ENCODE measurements at regions not wholly inside any gene's neighbourhood (a gene's known extent, or its start where the extent isn't known, plus 50 kb on each side); places are given as distances from the start of the nearest gene placed in this dataset.
A peak's percentile ranks its signal among the peaks of the same experiment; 100 is the strongest.
"Not testable (repeated sequence)": the region's sequence is repeated elsewhere in the genome, so short reads cannot be mapped to it uniquely, and the experiment has no call there.

DNA sequence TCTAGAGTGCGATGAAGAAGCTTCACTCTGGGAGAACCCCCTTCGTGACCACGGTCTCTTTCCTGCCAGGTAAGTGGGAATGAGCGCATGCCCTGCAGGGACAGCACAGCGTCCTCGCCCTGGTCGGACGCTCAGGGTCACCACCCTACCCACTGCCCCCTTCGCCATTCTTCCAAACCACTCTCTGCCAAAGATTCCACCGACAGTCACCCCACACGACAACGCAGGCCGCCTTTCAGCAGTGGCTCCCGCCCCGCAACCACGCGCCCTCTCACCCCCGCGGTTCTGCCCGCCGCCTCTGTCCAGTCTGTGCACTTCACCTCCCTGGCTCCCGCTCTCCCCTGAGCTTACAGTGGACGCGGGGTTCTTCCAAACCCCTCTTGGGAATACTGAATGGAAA, 82.3 kb upstream of the FCGR1A start:
- DNase-seq (ENCODE audit: low spot score) = not testable (repeated sequence)

DNA sequence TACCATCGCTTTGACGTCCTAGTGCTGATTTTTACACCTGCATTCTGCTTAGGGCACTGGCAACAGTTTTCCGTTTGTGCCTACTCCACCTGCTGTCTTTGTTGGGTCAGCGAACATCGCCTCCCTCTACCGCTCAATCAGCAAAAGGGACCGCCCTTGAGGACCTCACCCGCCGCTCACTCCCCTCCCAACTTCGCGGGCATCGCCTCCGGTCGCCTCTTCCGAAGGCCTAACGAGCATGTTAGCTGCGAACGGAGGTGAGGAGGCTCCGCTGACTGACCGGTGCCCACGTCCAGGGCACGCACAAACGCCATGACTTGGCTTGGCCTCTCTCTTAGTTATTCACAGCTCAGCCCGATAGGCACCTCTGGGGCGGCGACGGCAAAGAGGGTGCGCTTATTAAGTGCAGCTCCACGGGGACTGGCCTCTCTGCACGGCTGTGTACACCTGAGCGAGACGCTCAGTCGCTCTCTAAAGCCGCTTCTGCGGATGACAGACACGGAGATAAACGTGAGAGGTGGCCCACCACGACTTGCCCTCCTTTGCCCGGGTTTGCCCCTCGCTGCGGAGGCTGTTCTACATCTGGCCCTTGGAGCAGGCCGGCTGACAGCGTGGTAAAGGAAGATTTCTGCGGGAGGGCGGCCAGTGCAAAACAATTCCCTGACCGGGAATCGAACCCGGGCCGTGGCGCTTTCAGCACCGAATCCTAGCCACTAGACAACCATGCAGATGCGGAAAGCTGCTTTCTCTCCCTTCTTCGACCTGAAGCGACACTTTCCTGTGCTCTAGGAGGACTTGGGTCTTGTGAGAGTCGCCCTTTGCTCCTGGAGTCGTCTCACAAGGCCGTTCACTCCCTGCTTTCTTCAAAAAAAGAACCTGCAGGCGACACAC, 81.6 kb upstream of the FCGR1A start:
- not testable (repeated sequence) for DNase-seq (ENCODE audit: low spot score)

DNA sequence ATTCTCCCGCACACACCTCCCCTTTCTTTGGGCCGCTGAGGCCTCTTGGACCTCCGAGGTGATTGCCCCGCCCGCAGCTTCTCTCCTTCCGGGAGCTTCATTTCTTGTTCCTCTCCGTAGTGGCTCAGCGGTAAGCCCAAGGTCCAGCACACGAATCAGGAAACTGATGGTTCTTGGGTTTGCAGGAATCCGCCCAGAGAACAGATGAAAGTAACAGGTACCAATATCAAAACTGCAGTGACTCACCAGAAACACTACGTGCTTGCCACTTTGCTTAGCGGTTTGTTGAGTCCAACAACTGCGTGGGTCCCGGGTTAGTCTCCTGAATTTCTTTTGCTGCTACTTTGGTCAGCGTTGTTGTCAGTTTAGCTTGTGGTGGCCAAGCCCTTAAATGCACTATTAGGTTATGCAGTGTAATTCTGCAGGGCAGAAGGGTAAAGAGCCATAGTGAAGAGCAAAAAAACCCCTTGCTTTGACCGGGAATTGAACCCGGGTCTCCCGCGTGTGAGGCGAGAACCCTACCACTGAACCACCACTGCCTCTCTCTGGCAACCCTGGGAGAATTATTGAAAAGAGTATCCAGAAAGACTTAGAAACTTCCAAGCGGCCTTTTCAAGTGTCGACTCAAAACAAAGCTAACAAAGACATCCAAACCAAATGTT, 74.2 kb upstream of the FCGR1A start:
- DNase-seq (ENCODE audit: low spot score) = peak; percentile 70

DNA sequence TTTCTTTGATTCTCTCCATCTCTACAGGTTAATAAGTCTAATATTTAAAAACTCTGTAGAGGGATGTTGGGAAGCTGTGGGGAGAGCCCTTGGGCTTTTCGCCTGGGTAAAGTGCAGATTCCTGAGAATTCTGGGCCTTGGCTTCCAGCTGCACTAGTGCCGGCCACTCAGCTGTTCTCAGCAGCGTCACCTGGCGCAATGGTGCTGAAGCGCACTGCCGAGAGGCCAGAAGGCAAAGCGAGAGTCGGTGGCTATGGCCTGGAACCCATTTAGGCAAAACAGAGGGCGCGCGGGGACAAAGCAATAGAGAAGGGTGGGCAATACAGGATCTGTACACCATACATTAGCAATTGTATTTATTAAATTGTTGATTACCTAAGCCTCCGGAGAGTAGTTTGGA, 70.8 kb upstream of the FCGR1A start:
- not testable (repeated sequence) for DNase-seq (ENCODE audit: low spot score)

DNA sequence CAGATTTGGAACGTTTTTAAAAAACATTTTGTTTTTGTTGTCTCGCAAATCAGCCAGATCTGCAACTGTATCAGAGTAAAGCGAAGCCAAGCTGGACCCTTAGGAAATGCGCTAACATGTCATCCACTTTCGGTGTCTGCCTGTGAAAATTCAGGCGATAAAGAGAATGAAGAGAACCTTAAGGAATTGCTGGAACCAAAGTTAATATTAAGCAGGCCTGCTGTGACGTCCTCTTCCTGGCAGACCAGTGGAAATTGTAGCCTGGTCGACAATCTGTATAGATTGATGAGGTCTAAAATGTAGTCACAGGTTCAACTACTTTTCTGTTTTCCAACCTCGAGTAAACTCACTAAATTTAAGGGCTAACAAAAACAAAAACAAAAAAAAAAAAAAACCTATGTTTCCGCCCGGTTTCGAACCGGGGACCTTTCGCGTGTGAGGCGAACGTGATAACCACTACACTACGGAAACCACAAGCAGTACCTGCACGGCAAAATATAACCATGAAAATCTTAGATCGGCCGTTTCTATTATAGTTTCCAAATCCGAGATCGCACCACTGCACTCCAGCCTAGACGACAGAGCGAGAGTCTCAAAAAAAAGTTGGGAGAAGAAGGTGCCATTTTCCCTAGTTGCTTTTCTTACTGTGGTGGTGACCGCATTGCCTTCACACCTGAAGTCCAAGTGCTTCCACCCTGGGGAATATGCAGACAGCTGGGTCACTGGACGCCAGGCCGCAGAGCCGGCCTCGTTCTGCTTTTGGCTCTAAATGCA, 70.2 kb upstream of the FCGR1A start:
- peak; percentile 3 for DNase-seq (ENCODE audit: low spot score)

GRCh38 chr1:149713513-149713912, 69.0 kb upstream of the FCGR1A start:
- not testable (repeated sequence) for DNase-seq (ENCODE audit: low spot score)

DNA sequence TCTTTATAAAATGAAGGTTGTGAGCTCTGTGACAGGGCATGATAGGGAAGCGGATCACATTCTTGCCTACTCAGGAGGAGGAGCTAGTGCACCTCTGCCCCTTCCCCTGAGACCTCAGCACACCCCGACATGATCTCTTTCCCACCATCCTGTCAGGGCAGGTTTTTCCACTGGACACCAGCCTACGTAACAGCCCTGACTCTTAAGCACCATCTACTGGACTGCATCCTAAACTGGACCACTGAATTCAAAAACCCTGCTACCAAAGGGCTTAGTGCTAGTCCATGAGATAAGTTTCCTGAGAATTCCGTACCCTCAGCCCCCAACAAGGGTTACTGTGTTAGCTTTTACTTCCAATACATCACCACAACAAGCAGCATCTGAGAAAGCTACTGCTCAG, 68.5 kb upstream of the FCGR1A start:
- not testable (repeated sequence) for DNase-seq (ENCODE audit: low spot score)

- DNase-seq (ENCODE audit: low spot score) = not testable (repeated sequence)
Measured at GRCh38 chr1:149724618-149725302, 57.7 kb upstream of the FCGR1A start.

DNA sequence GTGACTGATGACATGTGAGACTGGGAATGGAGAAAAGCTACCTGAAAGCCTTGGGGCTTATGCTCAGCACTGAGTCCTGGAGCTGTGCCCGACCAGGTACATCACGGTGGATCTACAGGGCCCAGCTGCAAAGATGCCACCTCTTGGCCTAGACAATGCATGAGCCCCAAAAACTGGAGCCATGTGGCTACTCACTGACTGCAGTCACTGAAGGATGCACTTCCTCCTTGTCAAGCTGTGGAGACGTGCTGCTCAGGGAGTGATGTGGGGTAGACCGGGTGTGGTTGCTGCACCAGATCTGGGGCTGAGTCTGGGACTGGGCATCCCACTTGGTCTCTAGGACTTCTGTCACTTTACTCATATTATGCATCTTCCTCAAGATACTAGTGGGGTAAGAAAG, 55.8 kb upstream of the FCGR1A start:
- not testable (repeated sequence) for DNase-seq (ENCODE audit: low spot score)

- not testable (repeated sequence) for DNase-seq (ENCODE audit: low spot score)
Measured at GRCh38 chr1:149728598-149728997, 53.9 kb upstream of the FCGR1A start.
